HepG2 (cell line): ENCODE measurements at regions not wholly inside any gene's neighbourhood (a gene's known extent, or its start where the extent isn't known, plus 50 kb on each side); places are given as distances from the start of the nearest gene placed in this dataset.

Source experiments
- ATAC-seq: fragments of 200-7000 bp; cut with Tn5 transposase; 3 replicates; pipeline ENCODE4 v1.9.1; 2020; ENCODE audit warnings: mild to moderate bottlenecking, moderate library complexity
- BruUV-seq: library from RNA; stranded (reverse); fragments of 400-500 nt; replicated peaks from 2 replicates; lab custom pipeline; 2021; lab: Mats Ljungman, UMichigan
- CTCF ChIA-PET: fragments of 300-600 bp; formaldehyde crosslinking; extraction: SDS; loops from one replicate; lab custom pipeline; 2021; ENCODE audit warnings: low total read pairs, inconsistent platforms, low intra/inter-chr PET ratio; lab: Yijun Ruan, JAX
- POLR2A ChIA-PET: fragments of 350-600 bp; sonication (Branson Sonifier 250); formaldehyde crosslinking; loops from one replicate; lab custom pipeline; 2020; ENCODE audit warnings: antibody characterized with exemption, inconsistent platforms; lab: Yijun Ruan, JAX
- DNase-seq: peaks from one replicate; pipeline ENCODE4 v3.0.0-alpha.2; 2015; ENCODE audit warnings: low spot score
- FAIRE-seq: peaks from 3 replicates; lab custom pipeline; 2011; peaks lifted over from hg19 to GRCh38; lab: Jason Lieb, UNC
- H2AFZ ChIP-seq: one replicate; pipeline ENCODE4 v1.6.1; 2011; ENCODE audit warnings: low read length, inconsistent platforms
- H3K27ac ChIP-seq: fragments of 300-600 bp; 3 replicates; pipeline ENCODE4 v1.8.0; 2011; ENCODE audit warnings: mixed run types, mild to moderate bottlenecking, mixed read lengths, low read length, inconsistent platforms; ENCODE audit not compliant: insufficient read depth; ENCODE audit errors: extremely low read length
- H3K27me3 ChIP-seq, 2 experiments: fragments of 200-600 bp in 1 of 2; 2 replicates in 1 of 2; 3 replicates in 1 of 2; pipeline versions ENCODE4 v1.6.0 to v1.8.0; 2011; ENCODE audit warnings: low read length in 2 of 2, mild to moderate bottlenecking in 2 of 2, moderate library complexity in 2 of 2, inconsistent platforms in 1 of 2; ENCODE audit not compliant: insufficient read depth in 2 of 2, control insufficient read depth in 1 of 2
- H3K36me3 ChIP-seq, 2 experiments: fragments of 200-600 bp in 1 of 2; replicated peaks in 1 of 2; 2 replicates in 1 of 2; 3 replicates in 1 of 2; pipeline versions ENCODE4 v1.5.1 to v1.8.0; 2011; ENCODE audit warnings: low read length in 2 of 2, inconsistent platforms in 1 of 2; ENCODE audit not compliant: insufficient read depth in 2 of 2, control insufficient read depth in 1 of 2
- H3K4me1 ChIP-seq: 2 replicates; pipeline ENCODE4 v1.5.1; 2012; ENCODE audit warnings: low read length, inconsistent platforms; ENCODE audit not compliant: insufficient read depth
- H3K4me2 ChIP-seq: 2 replicates; pipeline ENCODE4 v1.6.0; 2011; ENCODE audit warnings: low read depth, low read length, inconsistent platforms
- H3K4me3 ChIP-seq, 3 experiments: fragments of 200-600 bp in 1 of 3; sonication (generic), shearing (Covaris generic) in 1 of 3; replicated peaks in 1 of 3; 2 replicates each; pipeline ENCODE4 v1.5.1; 2011 to 2016; ENCODE audit warnings: low read length in 3 of 3, inconsistent platforms in 2 of 3, low read depth in 2 of 3, mild to moderate bottlenecking in 2 of 3, control low read depth in 1 of 3, mixed read lengths in 1 of 3; ENCODE audit not compliant: insufficient read depth in 1 of 3
- H3K79me2 ChIP-seq: one replicate; pipeline ENCODE4 v1.6.1; 2011; ENCODE audit warnings: low read length, inconsistent platforms; ENCODE audit not compliant: insufficient read depth
- H3K9ac ChIP-seq: 2 replicates; pipeline ENCODE4 v1.6.0; 2011; ENCODE audit warnings: mild to moderate bottlenecking, low read depth, low read length, inconsistent platforms; ENCODE audit not compliant: insufficient read depth
- H3K9me3 ChIP-seq: 2 replicates; pipeline ENCODE4 v1.5.1; 2012; ENCODE audit warnings: mild to moderate bottlenecking, low read length
- H4K20me1 ChIP-seq: 2 replicates; pipeline ENCODE4 v1.6.0; 2011; ENCODE audit warnings: inconsistent platforms, mild to moderate bottlenecking, low read length, moderate library complexity; ENCODE audit not compliant: insufficient read depth
- ATAD3A ChIP-seq: sonication (generic); formaldehyde crosslinking; IDR thresholded peaks from 2 replicates; pipeline ENCODE4 v1.4.0; 2020; ENCODE audit warnings: missing genetic modification reagents
- CAMTA2 ChIP-seq: sonication (generic); formaldehyde crosslinking; IDR thresholded peaks from 2 replicates; pipeline ENCODE4 v1.4.0; 2020; ENCODE audit warnings: mild to moderate bottlenecking, missing genetic modification reagents, borderline replicate concordance
- GATA4 ChIP-seq: sonication (generic); IDR thresholded peaks from 2 replicates; pipeline ENCODE4 v1.6.1; 2016; ENCODE audit warnings: antibody characterized with exemption, low read depth, borderline replicate concordance
- LCORL ChIP-seq, 2 experiments: fragments of 450-650 bp in 1 of 2; sonication (generic) in 1 of 2; formaldehyde crosslinking in 1 of 2; IDR thresholded peaks; 2 replicates each; pipeline versions ENCODE4 v1.5.0 to v1.6.1; 2017 to 2020; ENCODE audit warnings: antibody characterized with exemption in 1 of 2, missing genetic modification reagents in 1 of 2
- SOX5 ChIP-seq: IDR thresholded peaks from 2 replicates; pipeline ENCODE4 v1.6.1; 2016; ENCODE audit warnings: borderline replicate concordance
- TMF1 ChIP-seq: sonication (generic); formaldehyde crosslinking; IDR thresholded peaks from 2 replicates; pipeline ENCODE4 v1.8.1; 2022; ENCODE audit warnings: low read depth, missing genetic modification reagents
- ZBTB20 ChIP-seq: sonication (generic); formaldehyde crosslinking; IDR thresholded peaks from 2 replicates; pipeline ENCODE4 v1.8.1; 2023; ENCODE audit warnings: missing genetic modification reagents, low read depth, mild to moderate bottlenecking, borderline replicate concordance
- ZNF329 ChIP-seq: sonication (generic); formaldehyde crosslinking; IDR thresholded peaks from 2 replicates; pipeline ENCODE4 v1.9.0; 2021; ENCODE audit warnings: low read depth, mild to moderate bottlenecking, missing genetic modification reagents
- ZNF382 ChIP-seq: sonication (generic); formaldehyde crosslinking; IDR thresholded peaks from 2 replicates; pipeline ENCODE4 v1.5.0; 2020; ENCODE audit warnings: missing genetic modification reagents, mild to moderate bottlenecking, borderline replicate concordance
- ZNF589 ChIP-seq: sonication (generic); formaldehyde crosslinking; conservative IDR thresholded peaks from 2 replicates; pipeline ENCODE4 v1.8.0; 2022; ENCODE audit warnings: mild to moderate bottlenecking, moderate library complexity, missing genetic modification reagents
- WGBS: methylation state at CpG from one replicate; pipeline ENCODE4 v1.1.6; 2017; ENCODE audit warnings: low lambda C conversion rate; 5-methylcytosine and 5-hydroxymethylcytosine counted together
- in situ Hi-C: cut with HindIII; loops from 2 replicates; pipeline ENCODE4 v1.10.0; 2017; ENCODE audit warnings: low pct_unique_long_range_greater_than_20kb; ENCODE audit not compliant: extremely low pct_ligation_motif_present
- intact Hi-C: fragments of 100-400 bp; cut with micrococcal nuclease; formaldehyde crosslinking; loops from one replicate; pipeline ENCODE4 v1.10.0; 2022; ENCODE audit not compliant: unreplicated experiment
- TF ChIP-seq, protein P1 (sequence below): sonication (generic); formaldehyde crosslinking; IDR thresholded peaks from 2 replicates; pipeline ENCODE4 v1.5.1; 2020; ENCODE audit warnings: mild to moderate bottlenecking, missing genetic modification reagents, moderate library complexity
- TF ChIP-seq, protein P2 (sequence below): sonication (generic); formaldehyde crosslinking; IDR thresholded peaks from 2 replicates; pipeline ENCODE4 v1.5.0; 2020; ENCODE audit warnings: mild to moderate bottlenecking, missing genetic modification reagents, borderline replicate concordance
- TF ChIP-seq, protein P3 (sequence below): sonication (generic); formaldehyde crosslinking; IDR thresholded peaks from 2 replicates; pipeline ENCODE4 v1.4.0; 2020; ENCODE audit warnings: missing genetic modification reagents
- TF ChIP-seq, protein P4 (sequence below): sonication (generic); formaldehyde crosslinking; IDR thresholded peaks from 2 replicates; pipeline ENCODE4 v1.5.0; 2020; ENCODE audit warnings: missing genetic modification reagents

DNA sequence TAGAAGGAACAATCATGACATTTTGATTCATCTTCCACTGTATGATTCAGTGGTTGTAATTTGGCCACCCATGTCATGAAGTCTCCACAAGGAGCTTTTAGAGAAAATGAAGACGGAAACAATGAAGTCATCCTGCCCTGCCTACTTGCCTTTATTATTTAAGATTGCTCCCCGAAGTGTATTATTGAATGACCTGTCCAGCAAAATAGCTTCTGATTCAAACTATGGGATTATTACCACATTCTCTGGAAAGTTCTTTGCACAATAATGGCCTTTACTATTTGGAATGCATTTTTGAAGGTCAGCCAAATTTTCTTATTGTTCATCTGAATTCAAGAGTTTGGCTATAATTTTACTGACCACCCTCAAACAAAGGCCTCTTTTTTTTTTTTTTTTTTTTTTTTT, 77.8 kb upstream of the RFC3 start (continued):
- no peak for TF ChIP-seq CAMTA2
- TF ChIP-seq ZNF382: no peak

DNA sequence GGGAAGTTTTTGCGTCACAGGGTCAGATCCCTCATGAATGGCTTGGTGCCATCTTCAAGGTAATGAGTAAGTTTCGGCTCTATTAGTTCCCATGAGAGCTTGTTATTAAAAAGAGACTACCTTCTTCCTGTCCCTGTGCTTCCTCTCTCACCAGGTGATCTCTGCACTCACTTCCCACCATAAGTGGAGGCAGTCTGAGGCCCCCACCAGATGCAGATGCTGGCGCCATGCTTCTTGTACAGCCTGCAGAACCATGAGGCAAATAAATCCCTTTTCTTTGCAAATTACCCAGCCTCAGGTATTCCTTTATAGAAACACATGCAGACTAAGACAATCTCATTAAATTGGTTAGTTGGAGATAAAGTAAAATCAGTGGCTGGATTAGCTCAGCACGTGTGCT, 75.6 kb upstream of the RFC3 start:
- ATAC-seq: no peak
- POLR2A ChIA-PET: no interaction called here
- no peaks in the 10 kb centered on the region for H3K9me3 ChIP-seq
- no peaks in the 10 kb centered on the region for H3K79me2 ChIP-seq
- no peaks in the 10 kb centered on the region for H3K4me1 ChIP-seq
- CTCF ChIA-PET: no interaction called here
- H4K20me1 ChIP-seq: no peaks in the 10 kb centered on the region
- H3K27me3 ChIP-seq: peaks cover 0 to 8% of the 10 kb centered on the region in 2 experiments; a peak in 2 of 5 replicates
- no peak overlapping the region for H3K27ac ChIP-seq
- intact Hi-C loops (no loop called here), in situ Hi-C loops (no loop called here)
- no peaks in the 10 kb centered on the region for H3K36me3 ChIP-seq
- no peak for FAIRE-seq
- 52% methylated on average over 4 of the region's 4 CpGs for WGBS
- H2AFZ ChIP-seq: no peak overlapping the region
- no peak overlapping the region for H3K4me3 ChIP-seq
- no TSS peak for BruUV-seq
- H3K9ac ChIP-seq: no peak overlapping the region
- no peak overlapping the region for H3K4me2 ChIP-seq
- DNase-seq: no peak
- TF ChIP-seq, protein P1, sequence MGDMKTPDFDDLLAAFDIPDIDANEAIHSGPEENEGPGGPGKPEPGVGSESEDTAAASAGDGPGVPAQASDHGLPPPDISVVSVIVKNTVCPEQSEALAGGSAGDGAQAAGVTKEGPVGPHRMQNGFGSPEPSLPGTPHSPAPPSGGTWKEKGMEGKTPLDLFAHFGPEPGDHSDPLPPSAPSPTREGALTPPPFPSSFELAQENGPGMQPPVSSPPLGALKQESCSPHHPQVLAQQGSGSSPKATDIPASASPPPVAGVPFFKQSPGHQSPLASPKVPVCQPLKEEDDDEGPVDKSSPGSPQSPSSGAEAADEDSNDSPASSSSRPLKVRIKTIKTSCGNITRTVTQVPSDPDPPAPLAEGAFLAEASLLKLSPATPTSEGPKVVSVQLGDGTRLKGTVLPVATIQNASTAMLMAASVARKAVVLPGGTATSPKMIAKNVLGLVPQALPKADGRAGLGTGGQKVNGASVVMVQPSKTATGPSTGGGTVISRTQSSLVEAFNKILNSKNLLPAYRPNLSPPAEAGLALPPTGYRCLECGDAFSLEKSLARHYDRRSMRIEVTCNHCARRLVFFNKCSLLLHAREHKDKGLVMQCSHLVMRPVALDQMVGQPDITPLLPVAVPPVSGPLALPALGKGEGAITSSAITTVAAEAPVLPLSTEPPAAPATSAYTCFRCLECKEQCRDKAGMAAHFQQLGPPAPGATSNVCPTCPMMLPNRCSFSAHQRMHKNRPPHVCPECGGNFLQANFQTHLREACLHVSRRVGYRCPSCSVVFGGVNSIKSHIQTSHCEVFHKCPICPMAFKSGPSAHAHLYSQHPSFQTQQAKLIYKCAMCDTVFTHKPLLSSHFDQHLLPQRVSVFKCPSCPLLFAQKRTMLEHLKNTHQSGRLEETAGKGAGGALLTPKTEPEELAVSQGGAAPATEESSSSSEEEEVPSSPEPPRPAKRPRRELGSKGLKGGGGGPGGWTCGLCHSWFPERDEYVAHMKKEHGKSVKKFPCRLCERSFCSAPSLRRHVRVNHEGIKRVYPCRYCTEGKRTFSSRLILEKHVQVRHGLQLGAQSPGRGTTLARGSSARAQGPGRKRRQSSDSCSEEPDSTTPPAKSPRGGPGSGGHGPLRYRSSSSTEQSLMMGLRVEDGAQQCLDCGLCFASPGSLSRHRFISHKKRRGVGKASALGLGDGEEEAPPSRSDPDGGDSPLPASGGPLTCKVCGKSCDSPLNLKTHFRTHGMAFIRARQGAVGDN (CRISPR knock-in tag): no peak
- TF ChIP-seq SOX5 (no peak), ATAD3A (CRISPR knock-in tag) (no peak), GATA4 (no peak), ZNF589 (CRISPR knock-in tag) (no peak), LCORL (IDR thresholded peaks at IDR 0.05) (no peak), LCORL (CRISPR knock-in tag; IDR thresholded peaks at IDR 0.05) (no peak), ZBTB20 (CRISPR knock-in tag) (no peak), TMF1 (CRISPR knock-in tag) (no peak), ZNF329 (CRISPR knock-in tag) (no peak)
- TF ChIP-seq, protein P2, sequence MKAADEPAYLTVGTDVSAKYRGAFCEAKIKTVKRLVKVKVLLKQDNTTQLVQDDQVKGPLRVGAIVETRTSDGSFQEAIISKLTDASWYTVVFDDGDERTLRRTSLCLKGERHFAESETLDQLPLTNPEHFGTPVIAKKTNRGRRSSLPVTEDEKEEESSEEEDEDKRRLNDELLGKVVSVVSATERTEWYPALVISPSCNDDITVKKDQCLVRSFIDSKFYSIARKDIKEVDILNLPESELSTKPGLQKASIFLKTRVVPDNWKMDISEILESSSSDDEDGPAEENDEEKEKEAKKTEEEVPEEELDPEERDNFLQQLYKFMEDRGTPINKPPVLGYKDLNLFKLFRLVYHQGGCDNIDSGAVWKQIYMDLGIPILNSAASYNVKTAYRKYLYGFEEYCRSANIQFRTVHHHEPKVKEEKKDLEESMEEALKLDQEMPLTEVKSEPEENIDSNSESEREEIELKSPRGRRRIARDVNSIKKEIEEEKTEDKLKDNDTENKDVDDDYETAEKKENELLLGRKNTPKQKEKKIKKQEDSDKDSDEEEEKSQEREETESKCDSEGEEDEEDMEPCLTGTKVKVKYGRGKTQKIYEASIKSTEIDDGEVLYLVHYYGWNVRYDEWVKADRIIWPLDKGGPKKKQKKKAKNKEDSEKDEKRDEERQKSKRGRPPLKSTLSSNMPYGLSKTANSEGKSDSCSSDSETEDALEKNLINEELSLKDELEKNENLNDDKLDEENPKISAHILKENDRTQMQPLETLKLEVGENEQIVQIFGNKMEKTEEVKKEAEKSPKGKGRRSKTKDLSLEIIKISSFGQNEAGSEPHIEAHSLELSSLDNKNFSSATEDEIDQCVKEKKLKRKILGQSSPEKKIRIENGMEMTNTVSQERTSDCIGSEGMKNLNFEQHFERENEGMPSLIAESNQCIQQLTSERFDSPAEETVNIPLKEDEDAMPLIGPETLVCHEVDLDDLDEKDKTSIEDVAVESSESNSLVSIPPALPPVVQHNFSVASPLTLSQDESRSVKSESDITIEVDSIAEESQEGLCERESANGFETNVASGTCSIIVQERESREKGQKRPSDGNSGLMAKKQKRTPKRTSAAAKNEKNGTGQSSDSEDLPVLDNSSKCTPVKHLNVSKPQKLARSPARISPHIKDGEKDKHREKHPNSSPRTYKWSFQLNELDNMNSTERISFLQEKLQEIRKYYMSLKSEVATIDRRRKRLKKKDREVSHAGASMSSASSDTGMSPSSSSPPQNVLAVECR (CRISPR knock-in tag): no peak
- TF ChIP-seq, protein P3, sequence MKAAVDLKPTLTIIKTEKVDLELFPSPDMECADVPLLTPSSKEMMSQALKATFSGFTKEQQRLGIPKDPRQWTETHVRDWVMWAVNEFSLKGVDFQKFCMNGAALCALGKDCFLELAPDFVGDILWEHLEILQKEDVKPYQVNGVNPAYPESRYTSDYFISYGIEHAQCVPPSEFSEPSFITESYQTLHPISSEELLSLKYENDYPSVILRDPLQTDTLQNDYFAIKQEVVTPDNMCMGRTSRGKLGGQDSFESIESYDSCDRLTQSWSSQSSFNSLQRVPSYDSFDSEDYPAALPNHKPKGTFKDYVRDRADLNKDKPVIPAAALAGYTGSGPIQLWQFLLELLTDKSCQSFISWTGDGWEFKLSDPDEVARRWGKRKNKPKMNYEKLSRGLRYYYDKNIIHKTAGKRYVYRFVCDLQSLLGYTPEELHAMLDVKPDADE (CRISPR knock-in tag): no peak
- TF ChIP-seq, protein P4, sequence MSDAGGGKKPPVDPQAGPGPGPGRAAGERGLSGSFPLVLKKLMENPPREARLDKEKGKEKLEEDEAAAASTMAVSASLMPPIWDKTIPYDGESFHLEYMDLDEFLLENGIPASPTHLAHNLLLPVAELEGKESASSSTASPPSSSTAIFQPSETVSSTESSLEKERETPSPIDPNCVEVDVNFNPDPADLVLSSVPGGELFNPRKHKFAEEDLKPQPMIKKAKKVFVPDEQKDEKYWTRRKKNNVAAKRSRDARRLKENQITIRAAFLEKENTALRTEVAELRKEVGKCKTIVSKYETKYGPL (CRISPR knock-in tag): no peak
